Endothelial cell (in vitro differentiated cells): ENCODE measurements at regions not wholly inside any gene's neighbourhood (a gene's known extent, or its start where the extent isn't known, plus 50 kb on each side); places are given as distances from the start of the nearest gene placed in this dataset.

Experiments used
- DNase-seq: peaks from one replicate; pipeline ENCODE4 v3.0.0; 2021; ENCODE audit warnings: low spot score
- H3K27ac Mint-ChIP-seq: one replicate; pipeline ENCODE4 v1.8.0; 2021; ENCODE audit warnings: mixed read lengths, inconsistent platforms; ENCODE audit not compliant: unreplicated experiment
- H3K27me3 Mint-ChIP-seq: one replicate; pipeline ENCODE4 v1.8.0; 2021; ENCODE audit warnings: mild to moderate bottlenecking, moderate library complexity, mixed read lengths, inconsistent platforms; ENCODE audit not compliant: unreplicated experiment
- H3K36me3 Mint-ChIP-seq: one replicate; pipeline ENCODE4 v1.8.0; 2021; ENCODE audit warnings: mild to moderate bottlenecking, low read depth, mixed read lengths, inconsistent platforms; ENCODE audit not compliant: unreplicated experiment
- H3K4me1 Mint-ChIP-seq: one replicate; pipeline ENCODE4 v1.8.0; 2021; ENCODE audit warnings: mild to moderate bottlenecking, mixed read lengths, inconsistent platforms; ENCODE audit not compliant: unreplicated experiment
- H3K4me3 Mint-ChIP-seq: one replicate; pipeline ENCODE4 v1.8.0; 2021; ENCODE audit warnings: mild to moderate bottlenecking, mixed read lengths, inconsistent platforms; ENCODE audit not compliant: unreplicated experiment
- H3K9me3 Mint-ChIP-seq: one replicate; pipeline ENCODE4 v1.8.0; 2021; ENCODE audit warnings: mixed read lengths, inconsistent platforms; ENCODE audit not compliant: unreplicated experiment
- CTCF ChIP-seq: fragments of 200-600 bp; sonication (generic); IDR thresholded peaks from one replicate; pipeline ENCODE4 v1.5.0; 2021; ENCODE audit warnings: antibody characterized with exemption; ENCODE audit not compliant: unreplicated experiment

DNA sequence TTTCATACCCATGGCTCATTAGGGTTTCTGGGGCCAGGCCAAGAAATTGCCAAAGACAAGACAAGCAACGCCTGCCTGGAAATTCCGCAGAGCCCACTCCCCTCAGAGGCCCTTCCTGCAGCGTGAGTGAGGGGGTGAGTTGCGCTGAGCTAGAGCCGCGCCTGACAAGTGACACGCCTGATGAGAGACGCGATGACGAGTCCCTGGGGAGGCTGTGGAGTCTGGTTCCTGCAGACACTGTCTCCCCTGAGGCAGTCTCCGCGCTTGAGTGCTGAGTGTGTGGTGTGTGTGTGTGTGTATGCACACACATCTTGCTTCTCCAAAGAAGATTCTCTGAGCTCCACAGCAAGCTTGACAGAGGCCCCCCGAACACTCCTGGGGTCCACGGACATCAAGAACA lies 269.8 kb downstream of the BCOR start:
- TF ChIP-seq CTCF, result no peak
- H3K27ac Mint-ChIP-seq, result no peak overlapping the region
- peaks cover 13% of the 10 kb centered on the region for H3K4me1 Mint-ChIP-seq
- peaks cover 5% of the 10 kb centered on the region for H3K27me3 Mint-ChIP-seq
- H3K36me3 Mint-ChIP-seq, result no peaks in the 10 kb centered on the region
- DNase-seq, result no peak
- H3K4me3 Mint-ChIP-seq, result no peak overlapping the region
- no peaks in the 10 kb centered on the region for H3K9me3 Mint-ChIP-seq

DNA sequence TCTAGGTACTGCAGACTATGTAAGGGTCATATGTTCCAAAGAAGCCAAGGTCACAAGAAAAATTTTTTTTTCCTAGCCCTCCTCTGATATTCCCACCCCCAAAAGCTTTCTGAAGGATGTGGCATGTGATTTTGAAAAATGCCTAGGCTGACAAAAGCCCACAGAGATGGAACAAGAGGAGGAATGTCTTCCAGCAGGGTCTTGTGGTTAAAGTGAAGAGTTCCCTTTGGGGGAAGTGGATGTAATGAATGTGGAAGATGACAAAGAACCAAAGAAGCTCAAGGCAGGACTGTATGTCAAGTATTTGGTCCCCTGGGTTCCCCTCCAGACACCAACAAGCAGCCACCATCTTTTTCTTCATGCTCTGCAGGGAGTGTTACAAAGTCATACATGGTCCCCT lies 268.8 kb downstream of the BCOR start:
- TF ChIP-seq CTCF, result no peak
- Mint-ChIP-seq H3K4me1 (peaks cover 6% of the 10 kb centered on the region), H3K4me3 (no peak overlapping the region), H3K27me3 (peaks cover 1% of the 10 kb centered on the region), H3K27ac (no peak overlapping the region), H3K9me3 (no peaks in the 10 kb centered on the region), H3K36me3 (no peaks in the 10 kb centered on the region)
- DNase-seq, result no peak

- TF ChIP-seq CTCF, result no peak
- no peaks in the 10 kb centered on the region for H3K36me3 Mint-ChIP-seq
- no peak overlapping the region for H3K27ac Mint-ChIP-seq
- no peaks in the 10 kb centered on the region for H3K27me3 Mint-ChIP-seq
- DNase-seq, result no peak
- no peaks in the 10 kb centered on the region for H3K9me3 Mint-ChIP-seq
- H3K4me1 Mint-ChIP-seq, result peaks cover 3% of the 10 kb centered on the region
- no peak overlapping the region for H3K4me3 Mint-ChIP-seq
These were observed 267.8 kb downstream of the BCOR start for GRCh38 chrX:39829965-39830364.

DNA sequence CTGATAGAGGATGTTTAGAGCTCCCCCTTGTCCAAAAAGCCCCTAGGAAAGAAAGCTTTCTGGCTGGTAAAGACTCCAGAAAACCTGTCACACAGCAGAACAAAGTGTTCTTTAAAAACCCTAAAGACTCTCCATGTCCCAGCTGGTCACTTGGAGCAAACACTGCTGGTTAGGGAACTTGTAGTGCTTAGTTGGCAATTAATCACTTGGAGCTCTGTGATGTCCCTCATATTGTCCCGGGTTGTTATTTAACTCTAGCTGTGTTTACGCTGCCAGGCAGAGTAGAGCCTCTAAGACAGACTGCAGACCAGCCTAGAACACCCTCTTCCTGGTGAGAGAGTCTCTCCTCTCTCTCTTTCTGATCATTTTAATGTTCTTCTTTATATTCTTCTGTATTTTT lies 267.3 kb downstream of the BCOR start:
- H3K4me3 Mint-ChIP-seq, result no peak overlapping the region
- no peaks in the 10 kb centered on the region for H3K36me3 Mint-ChIP-seq
- H3K27ac Mint-ChIP-seq, result no peak overlapping the region
- H3K27me3 Mint-ChIP-seq, result no peaks in the 10 kb centered on the region
- peaks cover 3% of the 10 kb centered on the region for H3K4me1 Mint-ChIP-seq
- no peak for TF ChIP-seq CTCF
- no peak for DNase-seq
- no peaks in the 10 kb centered on the region for H3K9me3 Mint-ChIP-seq

- no peak for TF ChIP-seq CTCF
- H3K27ac Mint-ChIP-seq, result no peak overlapping the region
- H3K9me3 Mint-ChIP-seq, result no peaks in the 10 kb centered on the region
- no peaks in the 10 kb centered on the region for H3K4me1 Mint-ChIP-seq
- DNase-seq, result no peak
- no peaks in the 10 kb centered on the region for H3K36me3 Mint-ChIP-seq
- H3K27me3 Mint-ChIP-seq, result no peaks in the 10 kb centered on the region
- H3K4me3 Mint-ChIP-seq, result no peak overlapping the region
These were observed 265.5 kb downstream of the BCOR start for GRCh38 chrX:39832211-39832610.
